HG02870 (cell line): ENCODE measurements at regions not wholly inside any gene's neighbourhood (a gene's known extent, or its start where the extent isn't known, plus 50 kb on each side); places are given as distances from the start of the nearest gene placed in this dataset.

Source experiments
- ATAC-seq: cut with Tn5 transposase; IDR thresholded peaks from one replicate; pipeline ENCODE4 v1.9.1; 2021; ENCODE audit warnings: mild to moderate bottlenecking, moderate library complexity; ENCODE audit not compliant: unreplicated experiment

- ATAC-seq = peak; percentile 45
Measured at GRCh38 chr17:72421128-72422092, 300.6 kb downstream of the SOX9 start.

- peak; percentile 17 for ATAC-seq
Measured at GRCh38 chr17:72422204-72422504, 301.3 kb downstream of the SOX9 start.

- ATAC-seq = peak; percentile 38
Measured at GRCh38 chr17:72422505-72423285, 301.9 kb downstream of the SOX9 start.

GRCh38 chr17:72423286-72423589 is 302.4 kb downstream of the SOX9 start:
- no peak for ATAC-seq

- ATAC-seq = peak; percentile 15
Measured at GRCh38 chr17:72423718-72424117, 302.9 kb downstream of the SOX9 start.

GRCh38 chr17:72424505-72425117 is 303.8 kb downstream of the SOX9 start:
- ATAC-seq = no peak

GRCh38 chr17:72425133-72425793 is 304.4 kb downstream of the SOX9 start:
- no peak for ATAC-seq

GRCh38 chr17:72425794-72426168 is 305.0 kb downstream of the SOX9 start:
- ATAC-seq = no peak

GRCh38 chr17:72426321-72426720 is 305.5 kb downstream of the SOX9 start:
- no peak for ATAC-seq

- ATAC-seq = no peak
Measured at GRCh38 chr17:72426948-72427760, 306.3 kb downstream of the SOX9 start.

- ATAC-seq = no peak
Measured at GRCh38 chr17:72427761-72428109, 306.9 kb downstream of the SOX9 start.

GRCh38 chr17:72429066-72429638 is 308.3 kb downstream of the SOX9 start:
- ATAC-seq = no peak

- ATAC-seq = no peak
Measured at GRCh38 chr17:72430611-72431432, 310.0 kb downstream of the SOX9 start.

- ATAC-seq = no peak
Measured at GRCh38 chr17:72432143-72432621, 311.4 kb downstream of the SOX9 start.

- ATAC-seq = no peak
Measured at GRCh38 chr17:72432881-72433280, 312.1 kb downstream of the SOX9 start.

GRCh38 chr17:72433797-72434196 is 313.0 kb downstream of the SOX9 start:
- no peak for ATAC-seq

GRCh38 chr17:72434581-72434980 is 313.8 kb downstream of the SOX9 start:
- no peak for ATAC-seq

GRCh38 chr17:72434991-72435618 is 314.3 kb downstream of the SOX9 start:
- no peak for ATAC-seq

GRCh38 chr17:72438783-72439182 is 318.0 kb downstream of the SOX9 start:
- ATAC-seq = no peak
